Activated CD8-positive, alpha-beta memory T cell treated with anti-CD3 and anti-CD28 coated beads, Interleukin-2, amount 50 U/mL, for 4 hours (primary cell): ENCODE measurements at regions not wholly inside any gene's neighbourhood (a gene's known extent, or its start where the extent isn't known, plus 50 kb on each side); places are given as distances from the start of the nearest gene placed in this dataset.
"Not testable (repeated sequence)": the region's sequence is repeated elsewhere in the genome, so short reads cannot be mapped to it uniquely, and the experiment has no call there.

Experiments used
- DNase-seq: peaks from one replicate; pipeline ENCODE4 v3.0.0-alpha.2; 2020

GRCh38 chr15:95025924-95026728 is 794.8 kb downstream of the MCTP2 start:
- no peak for DNase-seq

GRCh38 chr15:95027981-95028380 is 796.6 kb downstream of the MCTP2 start:
- DNase-seq = no peak

- DNase-seq = no peak
These were observed 800.8 kb downstream of the MCTP2 start for GRCh38 chr15:95032156-95032555.

- no peak for DNase-seq
These were observed 803.7 kb downstream of the MCTP2 start for GRCh38 chr15:95035106-95035505.

- DNase-seq = no peak
These were observed 809.9 kb downstream of the MCTP2 start for GRCh38 chr15:95041297-95041696.

- not testable (repeated sequence) for DNase-seq
These were observed 812.0 kb downstream of the MCTP2 start for GRCh38 chr15:95043236-95043932.

- DNase-seq = no peak
These were observed 812.6 kb downstream of the MCTP2 start for GRCh38 chr15:95043933-95044313.

- DNase-seq = no peak
These were observed 813.5 kb downstream of the MCTP2 start for GRCh38 chr15:95044745-95045417.

- no peak for DNase-seq
These were observed 820.5 kb downstream of the MCTP2 start for GRCh38 chr15:95051861-95052260.

- no peak for DNase-seq
These were observed 828.1 kb downstream of the MCTP2 start for GRCh38 chr15:95059346-95059905.

- no peak for DNase-seq
These were observed 837.5 kb downstream of the MCTP2 start for GRCh38 chr15:95068701-95069521.

GRCh38 chr15:95075792-95076677 is 844.7 kb downstream of the MCTP2 start:
- no peak for DNase-seq

GRCh38 chr15:95076678-95076990 is 845.3 kb downstream of the MCTP2 start:
- DNase-seq = no peak

GRCh38 chr15:95078003-95078402 is 846.6 kb downstream of the MCTP2 start:
- no peak for DNase-seq

GRCh38 chr15:95080228-95080627 is 848.9 kb downstream of the MCTP2 start:
- not testable (repeated sequence) for DNase-seq

- no peak for DNase-seq
These were observed 853.7 kb downstream of the MCTP2 start for GRCh38 chr15:95085056-95085455.

- DNase-seq = no peak
These were observed 855.3 kb downstream of the MCTP2 start for GRCh38 chr15:95086531-95087252.

GRCh38 chr15:95087253-95087609 is 855.9 kb downstream of the MCTP2 start:
- no peak for DNase-seq

- no peak for DNase-seq
These were observed 860.1 kb downstream of the MCTP2 start for GRCh38 chr15:95091444-95091843.

- no peak for DNase-seq
These were observed 863.9 kb downstream of the MCTP2 start for GRCh38 chr15:95095250-95095649.

GRCh38 chr15:95096651-95097050 is 865.3 kb downstream of the MCTP2 start:
- DNase-seq = no peak
